ENCODE measurements at regions not wholly inside any gene's neighbourhood (a gene's known extent, or its start where the extent isn't known, plus 50 kb on each side); places are given as distances from the start of the nearest gene placed in this dataset.
"Not testable (repeated sequence)": the region's sequence is repeated elsewhere in the genome, so short reads cannot be mapped to it uniquely, and the experiment has no call there.

DNA sequence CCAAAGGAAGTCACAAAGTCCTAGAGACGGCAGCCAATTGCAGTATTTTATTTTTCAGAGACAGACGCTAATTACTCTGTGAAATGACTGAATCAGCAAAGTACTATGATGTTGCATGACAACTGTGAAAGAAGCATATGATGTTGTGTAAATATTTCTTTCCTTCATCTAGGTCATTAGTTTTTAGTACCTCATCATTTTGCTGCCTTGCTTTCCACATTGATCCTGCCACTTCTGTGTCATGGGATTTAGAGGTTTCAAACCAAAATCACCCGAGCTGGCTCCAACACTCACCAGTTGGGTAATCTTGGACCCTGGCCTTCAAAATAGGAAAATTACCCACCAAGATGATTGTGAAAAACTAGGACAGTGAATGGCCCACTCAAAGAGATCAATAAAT lies 585.2 kb downstream of the ACTL7B start:
- no peak for DNase-seq

DNA sequence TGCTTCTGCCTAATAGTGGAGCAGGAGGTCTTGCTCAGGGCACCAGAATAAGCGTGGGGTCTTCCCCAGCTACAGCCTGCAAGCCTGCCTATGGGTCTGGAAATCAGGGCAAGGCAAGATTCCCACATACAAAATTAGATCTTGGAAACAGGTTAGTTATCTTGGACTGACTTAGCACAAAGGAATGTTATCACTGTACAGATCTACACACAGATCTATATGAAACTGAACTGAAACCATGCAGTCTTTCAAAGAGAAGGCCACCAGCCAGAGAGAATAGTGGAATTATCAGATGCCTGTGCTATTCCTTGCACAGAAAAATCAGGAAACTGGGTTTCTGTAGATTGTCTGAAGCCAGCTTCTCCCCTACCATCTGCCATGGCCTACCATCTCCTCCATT lies 585.7 kb downstream of the ACTL7B start:
- DNase-seq: no peak

DNA sequence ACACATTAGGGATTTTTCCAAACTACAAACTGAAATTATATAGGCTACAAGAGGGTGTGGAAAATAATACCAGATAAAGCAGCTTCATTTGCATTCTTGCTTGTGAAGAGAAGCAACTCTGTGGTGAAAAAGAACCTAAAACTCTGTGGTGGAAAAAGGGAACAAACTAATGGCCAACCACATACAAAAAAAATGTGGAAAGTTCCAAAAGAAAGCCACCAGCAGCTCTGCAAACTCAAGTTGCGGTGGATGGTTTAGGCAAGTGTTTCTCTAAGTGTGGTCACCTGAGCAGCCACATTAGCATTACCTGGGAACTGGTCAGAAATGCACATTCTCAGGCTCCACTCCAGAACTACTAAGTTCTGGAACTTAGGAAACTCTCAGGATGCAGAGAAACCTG lies 586.4 kb downstream of the ACTL7B start:
- DNase-seq: no peak

DNA sequence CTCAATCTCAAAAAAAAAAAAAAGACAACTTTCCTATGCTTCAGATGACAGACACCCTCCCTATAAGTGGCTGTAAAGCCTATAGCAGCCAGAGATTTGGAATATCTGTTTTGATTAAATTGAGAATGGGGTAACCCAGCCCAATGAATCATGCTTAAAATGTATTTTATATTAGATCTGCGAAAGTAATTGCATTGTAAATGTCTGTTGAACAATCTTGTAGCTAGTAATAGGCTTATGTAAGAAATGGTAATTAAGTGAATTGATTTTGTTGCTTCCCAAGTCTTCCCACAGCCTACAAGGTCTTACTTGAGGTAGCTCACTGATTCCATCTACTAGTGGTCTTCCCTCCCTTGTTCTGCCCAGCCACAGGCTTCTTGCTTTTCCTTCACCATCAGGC lies 590.7 kb downstream of the ACTL7B start:
- DNase-seq: no peak

DNA sequence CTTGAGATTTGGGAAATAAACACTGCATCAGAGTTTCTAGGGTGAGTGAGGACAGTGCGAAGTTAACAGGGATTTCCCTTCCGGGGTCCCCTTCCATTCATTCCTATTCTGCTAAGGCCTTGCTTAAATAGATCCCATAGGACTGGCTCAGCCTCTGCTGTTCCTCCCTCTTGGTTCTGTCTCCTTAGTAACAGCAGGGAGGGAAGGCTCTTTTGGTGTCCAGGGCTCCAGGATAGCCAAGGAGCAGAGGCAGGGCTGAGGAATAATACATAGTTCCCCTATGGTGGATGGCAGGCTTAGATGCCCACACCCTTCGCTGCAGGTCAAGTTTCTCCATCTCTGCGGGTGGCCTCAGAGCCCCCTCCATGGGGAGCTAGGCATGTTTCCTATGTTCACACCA lies 591.7 kb downstream of the ACTL7B start:
- no peak for DNase-seq

DNA sequence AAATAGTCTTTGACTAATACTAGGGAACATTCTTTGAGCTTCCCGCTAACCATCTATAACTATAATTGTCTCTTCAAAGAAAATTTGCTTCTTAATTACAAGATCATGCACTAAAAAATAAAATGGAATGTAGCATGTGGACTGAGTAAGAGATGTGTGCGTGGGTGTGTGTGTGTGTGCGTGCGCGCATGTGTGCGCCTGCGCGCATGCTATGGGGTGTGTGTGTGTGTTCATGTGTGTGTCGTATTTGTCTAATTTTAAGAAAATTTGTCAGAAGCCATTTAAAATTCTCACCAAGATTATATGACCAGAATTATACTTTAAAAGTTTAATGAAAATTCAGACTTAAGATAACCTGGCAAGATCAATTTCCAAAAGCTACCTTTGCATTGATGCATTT lies 593.0 kb downstream of the ACTL7B start:
- DNase-seq: no peak

DNA sequence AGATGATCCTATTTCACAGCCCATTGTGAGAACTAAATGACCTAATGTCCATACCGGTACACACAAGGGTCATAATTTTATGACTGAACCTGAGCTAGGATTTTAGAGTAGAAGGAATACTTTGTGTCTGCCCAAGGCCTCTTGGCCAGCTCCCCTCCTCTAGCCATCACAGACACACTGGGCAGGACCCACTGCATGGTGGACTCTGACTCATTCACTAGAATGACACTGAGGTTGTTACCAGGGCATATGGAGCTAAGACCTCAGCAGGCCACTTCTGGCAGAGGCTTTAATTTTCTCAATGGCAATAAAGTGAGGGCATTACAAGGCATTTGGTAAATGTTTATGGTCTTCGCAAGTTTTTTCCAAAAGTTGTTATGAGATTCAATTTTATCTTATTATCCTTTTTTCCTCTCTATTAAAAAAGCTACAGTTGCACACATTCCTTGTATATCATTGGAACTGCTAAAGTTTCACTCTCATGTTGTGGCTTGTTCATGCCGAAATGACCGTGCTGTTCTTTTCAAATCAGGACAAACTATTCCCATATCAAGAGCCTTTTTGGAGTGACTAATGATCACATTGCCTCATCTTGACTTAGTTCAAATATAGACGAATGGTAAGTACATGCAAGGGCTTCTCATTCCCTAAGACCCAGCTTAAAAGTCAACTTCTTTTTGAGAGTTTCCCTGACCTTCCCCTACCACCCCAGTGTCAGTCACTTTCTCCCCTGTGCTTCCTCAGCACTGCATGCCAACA lies 595.7 kb downstream of the ACTL7B start:
- DNase-seq: no peak

DNA sequence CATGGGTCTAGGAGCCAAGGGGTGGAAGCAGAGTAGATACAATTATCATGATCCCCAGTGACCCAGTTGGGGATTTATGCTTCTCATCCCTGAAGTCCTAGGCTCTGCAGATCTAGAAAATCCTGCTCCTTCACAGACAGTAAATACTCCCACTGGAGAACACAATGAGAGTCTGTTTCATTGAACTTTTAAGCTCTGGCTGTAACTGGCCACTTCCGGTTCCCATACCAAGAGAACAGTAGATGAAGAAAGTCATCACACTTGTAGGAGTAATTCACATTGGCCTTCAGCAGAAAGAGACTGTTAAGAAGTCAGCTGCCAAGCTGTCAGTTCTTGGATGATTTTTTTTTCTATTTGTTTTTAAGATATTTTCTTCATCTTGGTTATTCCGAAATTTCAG lies 597.1 kb downstream of the ACTL7B start:
- no peak for DNase-seq

DNA sequence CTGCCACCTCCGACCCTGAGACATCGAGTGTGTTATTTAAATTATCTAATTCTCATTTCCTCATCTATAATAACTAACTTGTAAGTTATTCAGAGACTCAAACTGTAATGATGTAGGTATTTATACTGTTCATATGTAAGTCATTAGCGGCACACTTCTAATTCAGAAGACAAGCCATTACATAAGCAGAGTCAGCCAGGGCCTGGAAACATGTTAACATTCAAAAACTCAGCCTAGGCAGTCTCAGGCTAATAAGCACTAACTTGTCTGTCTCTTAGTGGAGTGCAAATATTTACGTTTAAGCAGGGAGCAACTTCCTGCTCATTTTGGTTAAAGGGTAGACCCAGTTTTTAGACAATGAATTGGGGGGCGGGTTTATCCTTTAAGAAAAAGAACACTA lies 598.4 kb downstream of the ACTL7B start:
- no peak for DNase-seq

DNA sequence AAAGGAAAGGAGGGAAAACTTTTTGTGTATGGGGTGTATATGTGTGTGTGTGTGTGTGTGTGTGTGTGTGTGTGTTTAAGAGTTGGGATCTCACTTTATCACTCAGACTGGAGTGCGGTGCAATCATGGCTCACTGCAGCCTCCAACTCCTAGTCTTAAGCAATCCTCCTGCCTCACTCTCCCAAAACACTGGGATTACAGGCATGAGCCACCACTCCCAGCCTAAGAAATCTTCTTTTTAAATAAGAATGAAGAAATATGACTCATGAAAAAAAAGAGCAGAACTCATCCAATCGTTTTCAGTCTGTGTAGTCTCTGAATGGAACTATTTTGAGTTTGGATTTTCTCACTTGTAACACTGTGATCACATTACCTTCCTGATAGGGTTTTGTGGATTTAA lies 601.5 kb downstream of the ACTL7B start:
- no peak for DNase-seq

DNA sequence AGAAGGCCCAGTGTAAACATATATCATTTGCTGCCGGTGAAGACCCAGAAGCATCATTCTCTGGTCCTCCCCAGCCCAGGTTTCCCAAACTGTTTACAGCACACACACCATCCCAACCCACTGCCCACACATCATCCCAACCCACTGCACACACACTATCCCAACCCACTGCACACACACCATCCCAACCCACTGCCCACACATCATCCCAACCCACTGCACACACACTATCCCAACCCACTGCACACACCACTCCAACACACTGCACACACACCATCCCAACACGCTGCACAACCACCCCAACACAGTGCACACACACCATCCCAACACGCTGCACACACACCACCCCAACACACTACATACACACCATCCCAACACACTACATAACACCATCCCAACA lies 608.4 kb downstream of the ACTL7B start:
- DNase-seq: not testable (repeated sequence)

DNA sequence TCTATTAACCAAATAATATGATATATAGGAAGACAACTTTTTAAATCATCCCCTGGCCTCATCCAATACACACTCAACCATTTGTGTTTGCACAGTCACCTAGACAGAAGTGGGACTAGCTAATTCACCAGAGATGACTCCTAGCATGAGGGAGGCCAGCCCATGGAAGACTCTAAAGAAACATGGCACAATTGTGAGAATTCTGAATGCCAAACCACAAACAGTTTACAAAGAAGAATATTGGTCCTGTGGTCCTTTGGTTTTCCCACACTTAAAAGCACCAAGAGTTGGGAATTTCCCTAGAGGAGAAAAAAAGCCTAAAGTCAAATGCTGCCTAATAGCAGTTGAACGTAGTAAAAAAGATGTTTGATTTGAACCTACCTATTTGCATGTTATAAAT lies 609.9 kb downstream of the ACTL7B start:
- DNase-seq: no peak

DNA sequence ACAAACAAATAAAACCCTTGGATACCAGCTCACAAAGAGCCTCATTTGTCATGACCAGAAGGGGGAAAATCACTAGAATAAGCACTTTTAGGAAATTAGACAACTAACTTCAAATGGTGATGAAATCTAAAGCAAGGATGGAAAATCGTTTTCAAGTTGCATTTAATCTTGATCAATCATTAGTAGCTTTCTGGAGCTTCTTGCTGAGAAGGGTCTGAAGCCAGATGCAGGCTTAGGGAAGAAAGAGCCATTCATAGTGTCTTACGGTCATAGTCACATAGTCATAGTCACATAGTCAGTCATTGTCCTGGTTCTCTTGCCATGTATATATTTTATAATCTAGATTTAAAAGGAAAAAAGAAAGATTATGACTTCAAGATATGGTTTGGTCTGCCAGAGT lies 610.5 kb downstream of the ACTL7B start:
- DNase-seq: no peak

DNA sequence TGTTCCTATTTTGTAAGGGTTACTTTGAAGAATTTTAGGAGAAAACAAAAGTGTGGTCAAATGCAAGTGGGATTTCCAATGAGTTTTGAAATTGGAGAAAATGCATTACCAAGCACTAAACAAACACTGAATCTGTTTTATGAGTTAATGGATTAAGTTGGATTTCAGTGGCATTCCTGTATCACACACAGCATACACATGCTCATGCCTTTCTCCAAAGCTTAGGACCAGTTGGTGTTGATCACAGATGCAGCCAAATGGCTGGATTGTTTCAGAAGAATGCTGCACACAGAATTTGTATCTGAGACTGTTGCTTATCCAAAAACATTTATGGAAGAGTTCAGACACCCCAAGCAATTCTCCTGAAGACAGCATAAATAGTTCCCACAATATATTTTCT lies 611.1 kb downstream of the ACTL7B start:
- DNase-seq: no peak

DNA sequence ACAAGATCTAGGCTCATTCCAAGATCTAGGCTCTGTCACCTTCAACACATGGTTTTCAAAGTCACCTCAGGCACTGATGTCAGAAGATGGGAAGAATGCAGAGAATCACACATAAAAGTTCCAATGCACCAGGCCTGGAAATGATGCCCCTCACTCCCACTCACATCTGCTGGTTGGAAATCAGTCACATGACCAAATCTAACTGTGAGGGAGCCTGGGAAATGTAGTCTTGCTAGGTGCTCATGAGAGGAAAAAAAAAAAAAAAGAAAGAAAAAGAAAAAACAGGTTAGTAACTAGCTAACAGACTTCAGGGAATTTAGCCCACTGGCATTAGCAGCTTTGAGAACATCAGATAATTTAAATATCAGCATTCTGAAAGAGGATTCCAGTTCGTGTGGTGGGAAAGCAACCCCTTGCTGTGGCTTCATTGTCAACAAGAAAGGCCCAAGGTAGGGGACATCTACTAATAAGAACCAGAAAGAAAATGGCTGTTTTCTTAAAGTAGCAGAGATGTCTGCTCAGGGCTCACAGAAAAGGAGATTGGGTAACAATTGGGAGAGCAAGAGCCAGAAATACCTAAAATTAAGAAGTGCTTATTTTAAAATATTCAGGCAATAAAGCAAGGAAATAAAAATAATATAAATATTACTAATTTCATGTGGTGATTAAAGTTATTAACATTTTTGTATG lies 614.3 kb downstream of the ACTL7B start:
- DNase-seq: no peak

DNA sequence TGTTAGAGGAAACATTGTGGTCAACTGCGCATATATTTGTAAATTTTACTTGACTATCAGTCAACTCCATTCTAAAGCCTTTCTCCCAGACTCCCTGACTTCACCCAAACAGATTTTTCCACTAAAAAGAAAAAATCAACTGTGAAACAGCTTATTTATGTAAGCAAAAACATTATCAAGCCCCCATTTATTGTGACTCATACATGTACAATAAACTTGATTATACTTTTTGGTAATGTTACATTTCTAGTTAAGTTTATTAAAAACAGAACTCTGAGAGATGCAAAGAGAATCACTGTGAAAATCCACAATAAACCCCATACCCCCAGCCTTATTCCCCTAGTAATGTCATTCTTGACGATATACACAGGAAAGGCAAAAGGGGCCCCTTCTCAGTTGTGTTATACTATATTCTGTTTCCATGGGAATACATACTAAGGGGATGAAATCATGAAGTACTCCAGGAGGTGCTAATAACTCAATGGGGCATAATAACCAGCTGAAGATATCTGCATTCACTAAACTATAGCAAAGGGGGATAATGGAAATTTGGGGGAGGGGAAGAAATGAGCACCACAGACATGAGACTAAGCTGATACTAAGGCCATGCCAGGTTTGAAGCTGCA lies 616.0 kb downstream of the ACTL7B start:
- DNase-seq: no peak

DNA sequence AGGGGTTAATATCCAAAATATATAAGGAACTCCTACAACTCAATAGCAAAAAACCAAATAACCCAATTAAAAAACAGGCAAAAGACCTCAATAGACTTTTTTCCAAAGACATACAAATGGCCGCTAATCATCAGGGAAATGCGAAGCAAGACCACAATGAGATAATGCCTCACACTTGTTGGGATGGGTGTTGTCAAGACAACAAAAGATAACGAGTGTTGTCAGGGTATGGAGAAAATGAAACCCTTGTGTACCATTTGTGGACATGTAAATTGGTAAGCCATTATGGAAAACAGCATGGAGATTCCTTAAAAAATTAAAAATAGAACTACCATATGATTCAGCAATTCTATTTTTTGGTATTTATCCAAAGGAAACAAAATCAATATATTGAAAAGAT lies 620.2 kb downstream of the ACTL7B start:
- DNase-seq: no peak

DNA sequence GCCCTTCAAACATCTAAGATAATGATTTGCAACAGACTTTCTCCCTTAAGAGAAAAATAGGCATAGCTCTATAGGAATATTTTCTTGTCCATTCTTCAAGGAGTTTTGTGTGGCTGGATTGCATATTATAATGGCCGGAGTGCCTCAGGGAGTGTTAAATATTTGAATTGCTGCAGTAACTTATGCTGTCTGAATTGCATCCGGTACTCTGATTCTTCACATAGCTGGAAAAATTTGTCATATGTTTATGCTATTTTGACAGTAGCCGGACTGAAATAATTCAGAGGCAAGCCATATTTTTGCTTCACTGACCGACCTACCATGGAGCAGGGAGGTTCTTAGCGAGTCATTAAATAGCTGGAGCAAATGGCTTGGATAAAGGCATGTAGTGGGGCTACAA lies 621.0 kb downstream of the ACTL7B start:
- no peak for DNase-seq

DNA sequence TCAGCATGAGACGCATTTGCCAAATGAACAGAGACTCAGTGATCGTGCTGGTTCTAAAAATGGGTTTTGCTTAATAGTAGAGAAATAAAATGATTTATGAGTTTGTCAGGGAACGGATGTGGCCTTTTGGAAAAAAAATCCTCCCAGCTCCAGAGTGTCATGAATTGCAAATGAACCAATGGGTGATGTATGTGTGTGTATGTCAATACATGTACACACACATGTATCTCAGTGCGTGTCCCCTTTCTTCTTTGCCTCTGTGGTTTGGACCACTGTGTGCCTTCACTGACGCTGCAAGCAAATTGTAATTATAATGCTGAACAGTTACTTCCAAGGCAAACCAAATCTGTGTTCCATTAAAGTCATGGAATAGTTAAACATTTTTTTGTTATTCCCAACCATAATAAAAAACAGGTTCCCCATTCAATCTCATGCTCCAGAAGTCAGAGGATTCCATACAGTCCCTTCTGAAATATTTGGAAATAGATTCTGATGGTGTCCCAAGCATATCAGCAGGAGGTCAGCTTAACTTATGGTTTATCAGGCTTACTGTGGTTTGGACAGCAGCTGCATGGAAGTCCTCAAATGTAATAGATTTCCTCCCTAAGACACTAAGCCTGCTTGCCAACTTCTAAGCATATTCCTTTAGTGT lies 630.5 kb downstream of the ACTL7B start:
- DNase-seq: no peak

DNA sequence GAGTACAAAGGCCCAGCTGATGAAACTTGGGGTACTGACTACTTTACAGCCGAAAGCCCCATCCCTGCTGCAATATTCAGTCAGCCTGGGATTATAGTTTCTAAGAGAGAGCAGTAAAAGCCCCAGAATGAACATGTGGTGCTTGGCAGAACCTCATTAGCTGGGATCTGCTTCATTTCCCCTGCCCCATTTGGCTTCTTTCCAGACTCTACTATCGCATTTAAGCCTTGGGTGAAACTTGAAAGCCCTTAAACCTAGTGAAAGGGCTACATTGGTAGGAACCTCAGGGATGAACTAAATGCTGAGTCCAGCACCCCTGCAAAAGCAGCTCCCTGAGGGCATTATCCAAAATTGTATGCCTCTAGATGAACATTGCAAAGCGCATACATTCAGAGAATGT lies 631.1 kb downstream of the ACTL7B start:
- DNase-seq: no peak

DNA sequence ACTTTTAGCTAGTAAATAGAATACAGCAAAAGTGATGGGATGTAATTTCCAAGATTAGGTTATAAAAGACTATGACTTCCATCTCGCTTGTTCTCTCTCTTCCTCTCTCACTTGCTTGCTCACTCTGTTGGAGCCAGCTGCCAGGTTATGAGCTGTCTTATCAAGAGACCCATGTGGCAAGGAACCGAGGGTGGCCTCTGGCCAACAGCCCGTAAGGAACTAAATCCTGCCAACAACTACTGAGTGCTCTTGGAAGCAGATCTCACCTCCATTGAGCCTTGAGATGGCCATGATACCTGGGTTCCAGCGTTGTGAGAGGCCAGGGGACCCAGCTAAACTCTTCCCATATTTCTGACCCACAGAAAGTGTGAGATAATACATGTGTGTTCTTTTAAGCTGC lies 636.1 kb downstream of the ACTL7B start:
- DNase-seq: no peak

DNA sequence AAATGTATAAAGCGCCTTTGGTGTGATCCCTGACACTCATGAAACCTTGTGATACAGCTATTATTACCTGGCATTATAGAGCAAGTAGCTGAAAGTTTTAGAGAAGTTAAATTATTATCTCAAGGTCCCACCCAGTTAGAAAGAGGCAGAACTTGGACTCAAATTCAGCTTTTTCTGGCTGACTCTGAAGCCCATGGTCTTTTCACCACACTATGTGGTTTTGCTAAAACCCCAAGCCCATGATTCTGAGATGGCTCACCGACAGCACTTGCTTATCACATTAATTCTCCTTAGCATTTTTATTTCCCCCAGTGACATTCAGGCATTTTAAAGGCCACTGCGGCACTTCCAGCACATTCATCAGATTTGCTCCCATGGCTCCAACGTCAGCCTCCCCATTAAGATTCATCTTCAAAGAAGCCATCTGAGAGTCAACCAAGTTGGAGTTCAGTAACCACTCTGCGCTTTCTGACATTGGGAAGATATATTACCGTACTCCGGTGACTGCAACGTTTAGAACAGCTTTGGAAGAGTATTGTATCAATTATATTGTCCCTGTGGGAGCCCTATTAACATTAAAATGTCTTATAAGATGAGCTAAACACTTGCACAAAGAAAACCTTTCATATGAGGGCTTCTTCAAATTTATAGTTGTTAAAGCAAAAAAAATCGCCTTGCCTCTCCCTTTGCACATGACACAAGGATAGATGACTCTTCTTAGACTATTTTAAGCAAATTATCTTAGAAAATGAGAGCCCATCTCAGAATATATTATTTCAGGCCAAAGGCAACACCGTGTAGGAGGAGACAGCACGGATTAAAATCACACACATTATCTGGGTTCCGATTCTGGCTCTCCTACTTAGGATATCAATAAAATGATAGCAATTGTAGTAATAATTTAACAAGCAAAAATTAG lies 638.1 kb downstream of the ACTL7B start:
- DNase-seq: no peak

DNA sequence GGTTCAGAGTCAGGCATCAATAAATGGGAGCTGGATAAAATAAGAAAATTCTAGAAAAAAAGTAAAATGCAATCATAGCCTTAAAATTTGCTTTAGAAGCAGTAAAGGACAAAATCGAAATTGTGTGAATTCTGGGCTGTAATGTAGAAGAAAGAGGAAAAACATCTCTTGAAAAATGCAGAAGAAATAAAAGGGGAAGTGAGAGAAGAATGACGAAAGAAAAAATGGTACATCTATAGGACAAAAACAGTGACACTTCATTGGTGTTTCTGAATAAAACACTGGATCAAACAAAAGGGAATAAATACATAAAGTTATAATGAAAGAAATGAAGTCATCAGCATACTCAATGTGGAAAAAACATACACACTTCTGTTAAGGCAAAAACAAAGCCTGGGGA lies 642.3 kb downstream of the ACTL7B start:
- DNase-seq: no peak
